Gastroesophageal sphincter (tissue), 3 donors: ENCODE measurements at regions not wholly inside any gene's neighbourhood (a gene's known extent, or its start where the extent isn't known, plus 50 kb on each side); places are given as distances from the start of the nearest gene placed in this dataset.

Experiments
- CTCF ChIP-seq, 4 experiments: fragments of 200-600 bp in 2 of 4; fragments of 450-650 bp in 2 of 4; sonication (generic) in 1 of 4; IDR thresholded peaks; one replicate each; pipeline ENCODE4 v1.5.1; 2017 to 2019; ENCODE audit warnings: antibody characterized with exemption in 4 of 4, mild to moderate bottlenecking in 2 of 4, moderate library complexity in 2 of 4
- EP300 ChIP-seq: sonication (generic); formaldehyde crosslinking; IDR thresholded peaks from one replicate; pipeline ENCODE4 v1.6.1; 2017; ENCODE audit warnings: antibody characterized with exemption, mild to moderate bottlenecking

GRCh38 chr11:33594188-33594587 lies 106.4 kb downstream of the C11orf91 start:
- TF ChIP-seq EP300 (no peak), CTCF (IDR thresholded peaks at IDR 0.05) (no peak)
